Right renal pelvis (tissue), 4 donors: ENCODE measurements at regions not wholly inside any gene's neighbourhood (a gene's known extent, or its start where the extent isn't known, plus 50 kb on each side); places are given as distances from the start of the nearest gene placed in this dataset.
"Not testable (repeated sequence)": the region's sequence is repeated elsewhere in the genome, so short reads cannot be mapped to it uniquely, and the experiment has no call there.

Source experiments
- DNase-seq, 4 donors: peaks; one replicate each; pipeline ENCODE4 v3.0.0-alpha.2; 2013; ENCODE audit warnings: low read depth in 4 of 4, low spot score in 3 of 4, missing footprints in 1 of 4

DNA sequence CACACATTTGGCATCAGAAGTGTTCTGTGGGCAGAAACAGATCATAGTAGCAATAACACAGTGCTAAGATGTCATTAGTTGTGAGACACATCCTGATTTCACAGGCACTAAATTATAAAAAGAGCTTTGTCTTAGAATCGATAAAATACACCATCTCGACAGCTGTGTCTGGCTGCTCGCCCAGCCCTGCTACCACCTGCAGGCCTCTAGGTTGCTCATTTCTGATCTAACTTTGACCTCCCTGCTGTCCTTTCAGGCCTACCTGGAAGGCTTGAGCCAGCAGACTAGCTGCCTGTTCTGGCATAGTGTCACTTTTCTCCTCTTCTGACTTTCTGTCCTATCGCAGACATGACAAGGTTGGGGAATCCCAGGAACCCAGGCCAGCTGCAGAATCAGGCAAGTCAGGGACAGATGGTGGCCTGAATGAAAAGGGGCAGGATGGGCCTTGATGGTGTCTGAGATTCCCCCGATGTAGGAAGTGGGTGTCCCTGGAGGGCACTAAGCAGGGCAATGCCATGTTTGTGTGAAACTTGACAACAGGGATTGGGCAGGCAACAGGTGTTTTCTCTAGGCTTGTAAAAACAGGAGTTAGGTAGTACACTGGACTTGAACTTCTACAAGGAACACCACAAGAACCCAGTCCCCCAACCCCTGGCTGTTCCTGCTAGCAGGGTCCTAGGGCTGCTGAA, 66.6 kb upstream of the RHOU start:
- DNase-seq, result no peak

DNA sequence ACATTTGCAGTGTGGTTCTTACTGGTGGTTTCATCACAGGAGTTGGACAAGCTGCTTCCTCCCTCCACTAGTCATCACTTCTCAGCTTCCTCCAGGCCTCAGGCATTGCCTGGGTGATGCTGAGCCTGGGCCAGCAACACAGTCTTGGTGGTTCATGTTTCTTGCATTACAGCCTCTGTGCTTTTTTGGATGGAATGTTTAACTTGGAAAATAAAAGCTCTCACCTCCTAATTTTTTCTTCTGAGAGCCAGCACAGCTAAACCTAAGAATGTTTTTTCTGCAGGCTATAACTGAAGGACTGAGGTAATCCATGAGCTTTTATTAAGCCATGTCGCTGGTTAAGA, 66.1 kb upstream of the RHOU start:
- DNase-seq, result no peak

DNA sequence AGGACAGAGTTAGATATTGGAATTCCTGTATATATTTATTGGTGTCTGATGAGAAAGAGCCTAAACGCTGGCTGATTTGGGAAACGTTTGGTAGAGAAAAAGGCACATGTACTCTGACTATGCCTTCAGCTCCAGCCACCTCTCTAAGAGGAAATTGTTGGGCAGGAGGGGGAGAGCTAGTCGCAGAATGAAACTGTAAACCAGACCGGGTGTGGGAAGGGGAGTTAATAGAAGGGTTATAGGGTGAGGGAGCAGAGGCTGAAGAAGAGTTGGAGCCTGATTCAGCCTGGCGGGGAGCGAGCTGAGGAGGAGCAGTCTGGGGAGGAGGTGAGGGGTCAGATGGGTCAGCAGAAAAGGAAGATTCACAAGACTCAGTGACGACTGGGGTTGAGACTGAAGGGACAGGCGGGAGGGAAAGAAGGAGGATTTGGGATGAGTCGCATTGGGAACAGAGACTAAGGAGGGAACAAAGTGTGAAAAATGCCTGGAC, 54.2 kb upstream of the RHOU start:
- not testable (repeated sequence) for DNase-seq

DNA sequence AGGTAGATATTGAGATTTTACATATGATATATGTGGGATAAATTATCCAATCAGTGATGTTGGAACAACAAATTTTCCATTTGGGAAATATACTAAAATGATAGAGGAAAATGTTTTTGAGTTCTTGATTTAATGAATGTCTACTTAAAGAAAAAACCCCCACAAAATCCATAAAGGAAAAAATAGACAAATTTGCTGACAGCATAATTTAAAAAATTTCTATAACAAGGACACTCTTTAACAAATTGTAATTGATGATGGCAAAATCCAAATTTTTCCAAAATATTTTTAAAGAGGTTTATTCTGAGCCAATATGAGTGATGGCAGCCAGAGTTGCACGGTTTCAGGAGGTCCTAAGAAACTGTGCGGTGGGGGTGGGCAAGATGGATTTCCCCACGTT, 51.9 kb upstream of the RHOU start:
- no peak for DNase-seq

DNA sequence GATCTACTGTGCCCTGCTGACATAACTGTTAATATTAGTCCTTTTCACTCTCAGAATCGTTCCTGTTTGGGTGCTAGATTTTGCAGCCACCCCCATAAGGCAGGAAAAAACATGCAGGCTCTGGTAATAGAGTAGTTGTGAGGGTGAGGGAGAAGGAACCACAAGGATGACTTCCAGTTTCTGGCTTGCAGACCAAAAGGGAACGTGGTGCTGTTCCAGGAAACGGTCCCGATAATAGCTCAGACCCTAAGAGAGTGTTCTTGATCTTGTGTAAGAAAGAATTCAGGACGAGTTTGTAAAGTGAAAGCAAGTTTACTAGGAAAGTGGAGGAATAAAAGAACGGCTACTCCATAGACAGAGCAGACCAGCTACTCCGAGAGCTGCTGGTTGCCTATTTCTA, 50.7 kb upstream of the RHOU start:
- DNase-seq, result no peak

DNA sequence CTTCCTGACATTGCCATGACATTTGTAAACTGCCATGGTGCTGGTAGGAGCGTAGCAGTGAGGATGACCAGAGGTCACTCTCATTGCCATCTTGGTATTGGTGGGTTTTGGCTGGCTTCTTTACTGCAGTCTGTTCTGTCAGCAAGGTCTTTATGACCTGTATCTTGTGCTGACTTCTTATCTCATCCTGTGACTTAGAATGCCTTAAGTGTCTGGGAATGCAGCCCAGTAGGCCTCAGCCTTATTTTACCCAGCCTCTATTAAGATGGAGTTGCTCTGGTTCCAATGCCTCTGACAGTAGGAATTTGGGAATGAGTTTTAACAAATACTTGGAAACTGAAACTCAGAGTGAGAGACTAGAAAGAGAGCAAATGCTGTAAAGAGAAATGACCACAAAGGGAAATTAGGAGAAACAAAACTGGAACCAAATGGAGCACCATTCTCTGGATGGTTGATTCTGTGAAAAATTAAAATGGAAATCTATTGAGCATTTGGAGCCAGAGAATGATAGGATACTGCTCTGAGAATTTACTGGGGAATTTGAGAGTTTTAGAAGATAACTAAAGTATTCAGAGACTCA, 50.1 kb upstream of the RHOU start:
- DNase-seq, result no peak
